NCI-H460 (cell line): ENCODE measurements at regions not wholly inside any gene's neighbourhood (a gene's known extent, or its start where the extent isn't known, plus 50 kb on each side); places are given as distances from the start of the nearest gene placed in this dataset.

ENCODE experiments used
- DNase-seq: peaks from one replicate; pipeline ENCODE4 v3.0.0-alpha.2; 2016; ENCODE audit warnings: low read depth; ENCODE audit errors: extremely low read depth

- no peak for DNase-seq
Observed at GRCh38 chr20:52787216-52787615, 184.9 kb upstream of the TSHZ2 start.

- DNase-seq, result no peak
Observed at GRCh38 chr20:52785679-52786078, 186.5 kb upstream of the TSHZ2 start.

GRCh38 chr20:52783769-52784168 lies 188.4 kb upstream of the TSHZ2 start:
- DNase-seq, result no peak

GRCh38 chr20:52780462-52780861 lies 191.7 kb upstream of the TSHZ2 start:
- DNase-seq, result no peak

- DNase-seq, result no peak
Observed at GRCh38 chr20:52779125-52779524, 193.0 kb upstream of the TSHZ2 start.

GRCh38 chr20:52777171-52777570 lies 195.0 kb upstream of the TSHZ2 start:
- DNase-seq, result no peak

- DNase-seq, result no peak
Observed at GRCh38 chr20:52775786-52776185, 196.4 kb upstream of the TSHZ2 start.

- DNase-seq, result no peak
Observed at GRCh38 chr20:52768694-52769093, 203.5 kb upstream of the TSHZ2 start.

- DNase-seq, result no peak
Observed at GRCh38 chr20:52766645-52767435, 205.3 kb upstream of the TSHZ2 start.

- no peak for DNase-seq
Observed at GRCh38 chr20:52763321-52763853, 208.8 kb upstream of the TSHZ2 start.

GRCh38 chr20:52761867-52762266 lies 210.3 kb upstream of the TSHZ2 start:
- DNase-seq, result no peak

GRCh38 chr20:52760791-52761190 lies 211.4 kb upstream of the TSHZ2 start:
- no peak for DNase-seq

- DNase-seq, result no peak
Observed at GRCh38 chr20:52757411-52757810, 214.7 kb upstream of the TSHZ2 start.

- DNase-seq, result no peak
Observed at GRCh38 chr20:52755744-52756143, 216.4 kb upstream of the TSHZ2 start.

- no peak for DNase-seq
Observed at GRCh38 chr20:52754366-52754765, 217.8 kb upstream of the TSHZ2 start.

GRCh38 chr20:52752023-52752422 lies 220.1 kb upstream of the TSHZ2 start:
- no peak for DNase-seq

- DNase-seq, result no peak
Observed at GRCh38 chr20:52751571-52751970, 220.6 kb upstream of the TSHZ2 start.

- DNase-seq, result no peak
Observed at GRCh38 chr20:52749938-52750337, 222.2 kb upstream of the TSHZ2 start.

- DNase-seq, result no peak
Observed at GRCh38 chr20:52748990-52749389, 223.2 kb upstream of the TSHZ2 start.

- no peak for DNase-seq
Observed at GRCh38 chr20:52748285-52748932, 223.7 kb upstream of the TSHZ2 start.

GRCh38 chr20:52747845-52748284 lies 224.3 kb upstream of the TSHZ2 start:
- no peak for DNase-seq

GRCh38 chr20:52746770-52747169 lies 225.4 kb upstream of the TSHZ2 start:
- no peak for DNase-seq
